Right atrium auricular region (tissue), 2 donors: ENCODE measurements at regions not wholly inside any gene's neighbourhood (a gene's known extent, or its start where the extent isn't known, plus 50 kb on each side); places are given as distances from the start of the nearest gene placed in this dataset.

Experiments used
- DNase-seq: peaks from one replicate; pipeline ENCODE4 v3.0.0-alpha.2; 2019; ENCODE audit warnings: low spot score
- H3K27ac ChIP-seq, 2 donors: fragments of 200-600 bp; sonication (generic); 1 replicate in 1 of 2; 2 replicates in 1 of 2; pipeline ENCODE4 v1.5.1; 2016 to 2019
- H3K27me3 ChIP-seq, 2 donors: fragments of 200-600 bp; sonication (generic); one replicate each; pipeline versions ENCODE4 v1.5.1 to v1.6.0; 2017 to 2019
- H3K36me3 ChIP-seq: fragments of 200-600 bp; sonication (generic); one replicate; pipeline ENCODE4 v1.5.1; 2016
- H3K4me1 ChIP-seq, 2 donors: fragments of 200-600 bp; sonication (generic); one replicate each; pipeline versions ENCODE4 v1.5.1 to v1.6.0; 2017 to 2019
- H3K4me3 ChIP-seq, 2 donors: fragments of 200-600 bp; sonication (generic); 1 replicate in 1 of 2; 2 replicates in 1 of 2; pipeline ENCODE4 v1.5.1; 2017 to 2019; ENCODE audit warnings: mild to moderate bottlenecking in 1 of 2, moderate library complexity in 1 of 2
- H3K9me3 ChIP-seq, 2 donors: fragments of 200-600 bp; sonication (generic); one replicate each; pipeline ENCODE4 v1.5.1; 2019
- CTCF ChIP-seq, 2 donors: fragments of 200-600 bp; sonication (generic); IDR thresholded peaks; one replicate each; pipeline ENCODE4 v1.5.1; 2019; ENCODE audit warnings: antibody characterized with exemption in 2 of 2

- Histone ChIP-seq H3K27ac (no peak overlapping the region), H3K4me1 (no peaks in the 10 kb centered on the region), H3K36me3 (no peaks in the 10 kb centered on the region), H3K9me3 (no peaks in the 10 kb centered on the region), H3K27me3 (no peaks in the 10 kb centered on the region), H3K4me3 (no peak overlapping the region)
- TF ChIP-seq CTCF (IDR thresholded peaks at IDR 0.05), result no peak
- DNase-seq, result peak; percentile 44
Measured at GRCh38 chr10:130656582-130657133, 520.5 kb downstream of the GLRX3 start.

DNA sequence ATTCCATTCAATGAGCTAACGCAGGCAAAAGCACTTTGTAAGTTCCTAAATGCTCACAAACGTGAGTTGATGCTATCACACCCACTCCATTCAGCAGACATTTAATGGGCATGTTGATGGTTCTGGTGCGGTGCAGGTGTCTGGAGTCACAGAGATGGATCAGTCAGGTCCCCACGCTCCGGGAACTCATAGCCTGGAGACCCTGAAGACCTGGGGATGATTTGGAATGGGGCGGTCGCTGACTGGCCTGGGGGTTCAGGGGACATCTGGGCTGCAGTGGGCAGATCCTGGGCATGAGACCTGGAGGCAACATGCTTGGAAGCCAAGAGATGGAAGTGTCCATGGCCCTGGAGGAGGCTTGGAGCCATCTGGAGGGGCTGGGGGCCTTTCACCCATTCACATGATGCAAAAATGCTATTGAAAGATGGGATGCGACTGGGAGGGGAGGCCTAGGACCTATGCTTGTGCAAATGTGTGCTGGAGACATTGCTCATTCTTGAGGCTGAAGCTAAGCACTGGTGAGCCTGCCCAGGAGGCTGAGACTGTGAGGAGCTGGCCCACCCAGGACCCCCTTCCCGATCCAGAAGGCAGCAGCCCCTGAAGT is 522.6 kb downstream of the GLRX3 start:
- no peak overlapping the region for H3K4me3 ChIP-seq
- H3K4me1 ChIP-seq, result no peaks in the 10 kb centered on the region
- no peaks in the 10 kb centered on the region for H3K36me3 ChIP-seq
- no peak overlapping the region for H3K27ac ChIP-seq
- peak; percentile 46 for DNase-seq
- H3K27me3 ChIP-seq, result no peaks in the 10 kb centered on the region
- TF ChIP-seq CTCF (IDR thresholded peaks at IDR 0.05), result no peak
- no peaks in the 10 kb centered on the region for H3K9me3 ChIP-seq

DNA sequence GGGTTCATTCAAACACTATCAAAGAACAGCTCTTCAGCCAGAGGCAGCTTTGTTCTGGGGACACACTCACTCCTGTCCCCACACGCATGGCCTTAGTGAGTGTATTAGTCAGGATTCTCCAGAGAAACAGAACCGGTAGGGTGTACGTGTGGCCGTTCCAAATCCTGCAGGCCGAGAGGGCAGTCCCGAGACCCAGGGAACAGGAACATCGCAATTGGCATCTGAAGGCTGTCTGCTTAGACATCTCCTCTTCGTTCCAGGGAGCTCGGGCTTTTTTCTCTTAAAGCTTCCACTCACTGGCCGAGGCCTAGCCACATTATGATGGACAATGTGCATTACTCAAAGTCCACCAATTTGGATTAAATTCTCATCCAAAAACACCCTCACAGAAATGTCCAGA is 523.3 kb downstream of the GLRX3 start:
- no peak for TF ChIP-seq CTCF (IDR thresholded peaks at IDR 0.05)
- peak; percentile 16 for DNase-seq
- Histone ChIP-seq H3K36me3 (no peaks in the 10 kb centered on the region), H3K9me3 (no peaks in the 10 kb centered on the region), H3K4me1 (no peaks in the 10 kb centered on the region), H3K4me3 (no peak overlapping the region), H3K27me3 (no peaks in the 10 kb centered on the region), H3K27ac (no peak overlapping the region)

GRCh38 chr10:130660266-130660665 is 524.1 kb downstream of the GLRX3 start:
- Histone ChIP-seq H3K36me3 (no peaks in the 10 kb centered on the region), H3K4me1 (no peaks in the 10 kb centered on the region), H3K9me3 (no peaks in the 10 kb centered on the region), H3K4me3 (no peak overlapping the region), H3K27ac (no peak overlapping the region), H3K27me3 (no peaks in the 10 kb centered on the region)
- peak; percentile 46 for DNase-seq
- TF ChIP-seq CTCF (IDR thresholded peaks at IDR 0.05), result no peak

DNA sequence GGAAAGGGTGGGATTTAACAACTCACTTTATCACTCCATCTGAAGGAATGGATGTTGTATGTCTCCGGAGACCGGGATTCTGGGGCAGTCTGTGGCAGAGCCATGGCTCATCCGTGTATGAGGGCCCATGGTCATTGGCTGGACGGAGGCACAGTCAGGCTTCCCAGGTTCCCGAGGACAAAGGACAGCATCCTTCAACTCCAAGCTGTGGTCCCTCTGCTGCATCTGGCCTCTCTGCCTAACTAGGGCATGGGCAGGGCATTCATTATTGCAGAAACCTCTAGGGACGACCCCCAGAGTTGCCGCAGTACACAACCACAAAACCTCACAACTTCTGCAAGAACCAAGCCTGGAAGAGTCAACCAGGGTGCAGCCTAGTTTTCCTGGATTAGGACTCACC is 525.2 kb downstream of the GLRX3 start:
- TF ChIP-seq CTCF (IDR thresholded peaks at IDR 0.05), result no peak
- Histone ChIP-seq H3K27ac (no peak overlapping the region), H3K27me3 (no peaks in the 10 kb centered on the region), H3K36me3 (no peaks in the 10 kb centered on the region), H3K9me3 (no peaks in the 10 kb centered on the region), H3K4me1 (no peaks in the 10 kb centered on the region), H3K4me3 (no peak overlapping the region)
- peak; percentile 48 for DNase-seq

- no peak for TF ChIP-seq CTCF (IDR thresholded peaks at IDR 0.05)
- Histone ChIP-seq H3K9me3 (no peaks in the 10 kb centered on the region), H3K36me3 (no peaks in the 10 kb centered on the region), H3K27ac (no peak overlapping the region), H3K4me1 (no peaks in the 10 kb centered on the region), H3K4me3 (no peak overlapping the region), H3K27me3 (no peaks in the 10 kb centered on the region)
- DNase-seq, result peak; percentile 7
Measured at GRCh38 chr10:130662775-130663174, 526.6 kb downstream of the GLRX3 start.
